Neural cell (in vitro differentiated cells): ENCODE measurements at regions not wholly inside any gene's neighbourhood (a gene's known extent, or its start where the extent isn't known, plus 50 kb on each side); places are given as distances from the start of the nearest gene placed in this dataset.
"Not testable (repeated sequence)": the region's sequence is repeated elsewhere in the genome, so short reads cannot be mapped to it uniquely, and the experiment has no call there.

Experiments used
- H2AFZ ChIP-seq: fragments of 200-600, 300-800 bp; sonication (generic), shearing (Covaris generic); 2 replicates; pipeline ENCODE4 v1.6.0; 2014; ENCODE audit warnings: low read depth, mild to moderate bottlenecking, antibody characterized with exemption, low read length, moderate library complexity
- H3F3A ChIP-seq: fragments of 200-600 bp; shearing (Covaris generic); 2 replicates; pipeline ENCODE4 v1.6.1; 2016; ENCODE audit warnings: mild to moderate bottlenecking, moderate library complexity, mixed read lengths, antibody characterized with exemption, low read length; ENCODE audit not compliant: insufficient read depth, poor library complexity, severe bottlenecking
- H3K27ac ChIP-seq: fragments of 200-600, 300-800 bp; sonication (generic), shearing (Covaris generic); 2 replicates; pipeline ENCODE4 v1.5.1; 2014; ENCODE audit warnings: mild to moderate bottlenecking, low read length, moderate library complexity
- H3K27me3 ChIP-seq: fragments of 300-800, 200-600 bp; sonication (generic), shearing (Covaris generic); 2 replicates; pipeline ENCODE4 v1.6.0; 2014; ENCODE audit warnings: mild to moderate bottlenecking, low read depth, low read length, moderate library complexity; ENCODE audit not compliant: insufficient read depth
- H3K36me3 ChIP-seq: fragments of 300-800, 200-600 bp; sonication (generic), shearing (Covaris generic); 2 replicates; pipeline ENCODE4 v1.5.1; 2014; ENCODE audit warnings: mild to moderate bottlenecking, antibody characterized with exemption, low read length, moderate library complexity; ENCODE audit not compliant: insufficient read depth
- H3K4me2 ChIP-seq: fragments of 300-800, 200-600 bp; sonication (generic), shearing (Covaris generic); 2 replicates; pipeline ENCODE4 v1.6.0; 2014; ENCODE audit warnings: mild to moderate bottlenecking, low read length
- H3K4me3 ChIP-seq: fragments of 300-800, 200-600 bp; sonication (generic), shearing (Covaris generic); 2 replicates; pipeline ENCODE4 v1.5.1; 2014; ENCODE audit warnings: mild to moderate bottlenecking, low read length, moderate library complexity
- H3K79me2 ChIP-seq: fragments of 200-600 bp; shearing (Covaris generic); replicated peaks from 2 replicates; pipeline ENCODE4 v1.6.0; 2014; ENCODE audit warnings: mild to moderate bottlenecking, low read length, moderate library complexity; ENCODE audit not compliant: insufficient read depth
- H3K9ac ChIP-seq: fragments of 300-800, 200-600 bp; sonication (generic), shearing (Covaris generic); 2 replicates; pipeline ENCODE4 v1.6.1; 2016; ENCODE audit warnings: mild to moderate bottlenecking, low read length, mixed read lengths
- H3K9me2 ChIP-seq: fragments of 200-600 bp; shearing (Covaris generic); 2 replicates; pipeline ENCODE4 v1.6.1; 2016; ENCODE audit warnings: mild to moderate bottlenecking, low read length, mixed read lengths; ENCODE audit not compliant: insufficient read depth
- H3K9me3 ChIP-seq: fragments of 200-600, 300-800 bp; sonication (generic), shearing (Covaris generic); 2 replicates; pipeline ENCODE4 v1.6.1; 2016; ENCODE audit warnings: mild to moderate bottlenecking, mixed run types, low read length, moderate library complexity, mixed read lengths
- H4K20me1 ChIP-seq: fragments of 200-600 bp; shearing (Covaris generic); 2 replicates; pipeline ENCODE4 v1.6.1; 2016; ENCODE audit warnings: mild to moderate bottlenecking, mixed run types; ENCODE audit not compliant: insufficient read depth
- EP300 ChIP-seq: fragments of 450-650 bp; conservative IDR thresholded peaks from 2 replicates; pipeline ENCODE4 v1.6.1; 2014; ENCODE audit warnings: antibody characterized with exemption, mild to moderate bottlenecking, moderate library complexity; ENCODE audit not compliant: poor library complexity, severe bottlenecking
- EZH2 ChIP-seq: fragments of 200-600, 300-800 bp; shearing (Covaris generic), sonication (generic); IDR thresholded peaks from 2 replicates; pipeline ENCODE4 v1.6.1; 2014; ENCODE audit warnings: antibody characterized with exemption, low read length, borderline replicate concordance, mild to moderate bottlenecking; ENCODE audit not compliant: insufficient read depth, poor library complexity, severe bottlenecking
- MXI1 ChIP-seq: fragments of 450-650 bp; conservative IDR thresholded peaks from 2 replicates; pipeline ENCODE4 v1.6.1; 2014; ENCODE audit warnings: antibody characterized with exemption, mild to moderate bottlenecking; ENCODE audit not compliant: poor library complexity, severe bottlenecking
- POLR2AphosphoS5 ChIP-seq: IDR thresholded peaks from 2 replicates; pipeline ENCODE4 v1.6.1; 2012
- RAD21 ChIP-seq: fragments of 450-650 bp; conservative IDR thresholded peaks from 2 replicates; pipeline ENCODE4 v1.6.1; 2014; ENCODE audit warnings: antibody characterized with exemption, mild to moderate bottlenecking, moderate library complexity
- REST ChIP-seq: IDR thresholded peaks from 2 replicates; pipeline ENCODE4 v1.6.1; 2012; ENCODE audit warnings: borderline replicate concordance
- SMC3 ChIP-seq: fragments of 450-650 bp; conservative IDR thresholded peaks from 2 replicates; pipeline ENCODE4 v1.6.1; 2014; ENCODE audit warnings: antibody characterized with exemption, mild to moderate bottlenecking, moderate library complexity; ENCODE audit not compliant: poor library complexity
- TAF1 ChIP-seq: IDR thresholded peaks from 2 replicates; pipeline ENCODE4 v1.6.1; 2012; ENCODE audit warnings: low read depth
- TF ChIP-seq, protein P1 (sequence below): fragments of 450-650 bp; IDR thresholded peaks from 2 replicates; pipeline ENCODE4 v1.5.1; 2014; ENCODE audit warnings: antibody characterized with exemption, mild to moderate bottlenecking, moderate library complexity; ENCODE audit not compliant: poor library complexity, severe bottlenecking

DNA sequence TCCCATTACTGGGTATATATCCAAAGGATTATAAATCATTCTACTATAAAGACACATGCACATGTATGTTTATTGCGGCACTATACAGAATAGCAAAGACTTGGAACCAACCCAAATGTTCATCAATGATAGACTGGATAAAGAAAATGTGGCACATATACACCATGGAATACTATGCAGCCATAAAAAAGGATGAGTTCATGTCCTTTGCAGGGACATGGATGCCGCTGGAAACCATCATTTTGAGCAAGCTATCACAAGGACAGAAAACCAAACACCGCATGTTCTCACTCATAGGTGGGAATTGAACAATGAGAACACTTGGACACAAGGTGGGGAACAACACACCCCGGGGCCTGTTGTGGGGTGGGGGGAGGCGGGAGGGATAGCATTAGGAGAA is 57.0 kb upstream of the NEUROD1 start:
- H4K20me1 ChIP-seq, H3K9me2 ChIP-seq, H3F3A ChIP-seq, H3K79me2 ChIP-seq, H3K27ac ChIP-seq, H3K9ac ChIP-seq, H3K4me3 ChIP-seq, H2AFZ ChIP-seq, H3K27me3 ChIP-seq, H3K4me2 ChIP-seq, H3K9me3 ChIP-seq, H3K36me3 ChIP-seq: not testable (repeated sequence)

- H3F3A ChIP-seq, result no peaks in the 10 kb centered on the region
- H3K27ac ChIP-seq, result no peak overlapping the region
- H3K27me3 ChIP-seq, result no peaks in the 10 kb centered on the region
- no peaks in the 10 kb centered on the region for H3K36me3 ChIP-seq
- H3K9me3 ChIP-seq, result no peaks in the 10 kb centered on the region
- H3K79me2 ChIP-seq, result no peaks in the 10 kb centered on the region
- TF ChIP-seq EP300 (no peak), POLR2AphosphoS5 (no peak), RAD21 (no peak), EZH2 (no peak), SMC3 (no peak), MXI1 (no peak), TAF1 (no peak), REST (no peak)
- TF ChIP-seq, protein P1, sequence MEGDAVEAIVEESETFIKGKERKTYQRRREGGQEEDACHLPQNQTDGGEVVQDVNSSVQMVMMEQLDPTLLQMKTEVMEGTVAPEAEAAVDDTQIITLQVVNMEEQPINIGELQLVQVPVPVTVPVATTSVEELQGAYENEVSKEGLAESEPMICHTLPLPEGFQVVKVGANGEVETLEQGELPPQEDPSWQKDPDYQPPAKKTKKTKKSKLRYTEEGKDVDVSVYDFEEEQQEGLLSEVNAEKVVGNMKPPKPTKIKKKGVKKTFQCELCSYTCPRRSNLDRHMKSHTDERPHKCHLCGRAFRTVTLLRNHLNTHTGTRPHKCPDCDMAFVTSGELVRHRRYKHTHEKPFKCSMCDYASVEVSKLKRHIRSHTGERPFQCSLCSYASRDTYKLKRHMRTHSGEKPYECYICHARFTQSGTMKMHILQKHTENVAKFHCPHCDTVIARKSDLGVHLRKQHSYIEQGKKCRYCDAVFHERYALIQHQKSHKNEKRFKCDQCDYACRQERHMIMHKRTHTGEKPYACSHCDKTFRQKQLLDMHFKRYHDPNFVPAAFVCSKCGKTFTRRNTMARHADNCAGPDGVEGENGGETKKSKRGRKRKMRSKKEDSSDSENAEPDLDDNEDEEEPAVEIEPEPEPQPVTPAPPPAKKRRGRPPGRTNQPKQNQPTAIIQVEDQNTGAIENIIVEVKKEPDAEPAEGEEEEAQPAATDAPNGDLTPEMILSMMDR, result no peak
- H3K4me2 ChIP-seq, result no peak overlapping the region
- H3K4me3 ChIP-seq, result no peak overlapping the region
- H3K9ac ChIP-seq, result no peak overlapping the region
- H3K9me2 ChIP-seq, result no peaks in the 10 kb centered on the region
- no peaks in the 10 kb centered on the region for H4K20me1 ChIP-seq
- H2AFZ ChIP-seq, result no peak overlapping the region
These were observed 57.8 kb upstream of the NEUROD1 start for GRCh38 chr2:181738074-181738473.

- Histone ChIP-seq H3K4me2 (no peak overlapping the region), H2AFZ (no peak overlapping the region), H3K9me3 (no peaks in the 10 kb centered on the region), H3K79me2 (no peaks in the 10 kb centered on the region), H3K27me3 (no peaks in the 10 kb centered on the region), H3K9me2 (no peaks in the 10 kb centered on the region), H3K36me3 (no peaks in the 10 kb centered on the region), H3K27ac (no peak overlapping the region), H3F3A (no peaks in the 10 kb centered on the region), H4K20me1 (no peaks in the 10 kb centered on the region), H3K4me3 (no peak overlapping the region), H3K9ac (no peak overlapping the region)
- TF ChIP-seq POLR2AphosphoS5, result no peak
These were observed 58.2 kb upstream of the NEUROD1 start for GRCh38 chr2:181738563-181738962.
